Cerebellar cortex (tissue), 1 donor: ENCODE measurements at regions not wholly inside any gene's neighbourhood (a gene's known extent, or its start where the extent isn't known, plus 50 kb on each side); places are given as distances from the start of the nearest gene placed in this dataset.
A peak's percentile ranks its signal among the peaks of the same experiment; 100 is the strongest.

Experiments
- DNase-seq: peaks from one replicate; pipeline ENCODE4 v3.0.0-alpha.2; 2015; ENCODE audit warnings: low spot score

DNA sequence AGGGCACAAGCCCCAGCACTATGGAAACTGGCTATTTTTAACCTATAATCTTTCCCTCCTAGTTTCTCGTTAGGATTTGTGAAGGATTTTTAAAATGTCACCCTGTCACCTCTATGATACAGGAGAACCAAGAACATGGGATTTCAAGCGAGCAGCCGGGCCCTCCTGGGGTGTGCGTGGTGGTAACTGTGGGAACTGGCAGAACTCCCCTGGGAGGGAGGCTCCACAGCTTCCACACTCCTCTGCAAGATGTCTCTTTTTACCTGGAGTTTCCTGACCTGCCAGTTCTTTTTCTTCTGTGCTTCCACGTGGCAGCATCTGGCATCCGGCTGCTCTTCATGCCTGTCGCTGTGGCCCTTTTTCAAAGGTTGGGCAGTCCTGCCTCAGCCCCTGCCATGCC, 386.3 kb upstream of the MYT1L start:
- DNase-seq, result no peak

DNA sequence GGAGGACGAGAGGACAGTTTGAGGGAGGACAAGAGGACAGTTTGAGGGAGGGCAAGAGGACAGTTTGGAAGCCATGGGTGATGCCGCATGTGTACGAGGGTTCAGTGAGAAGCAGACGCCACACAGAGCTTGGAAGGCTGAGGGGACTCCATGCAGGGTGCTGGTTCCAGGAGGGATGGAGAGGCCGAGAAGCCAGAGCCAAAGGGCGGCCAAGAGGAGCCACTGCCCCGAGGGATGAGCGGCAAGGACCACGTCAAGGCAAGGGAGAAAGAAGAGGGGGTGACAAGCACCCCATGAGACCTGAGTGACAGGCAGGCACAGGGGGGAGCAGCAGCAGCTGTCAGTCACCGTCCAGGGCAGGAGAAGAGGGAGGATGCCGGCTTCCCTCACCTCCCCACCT, 385.7 kb upstream of the MYT1L start:
- DNase-seq, result no peak

DNA sequence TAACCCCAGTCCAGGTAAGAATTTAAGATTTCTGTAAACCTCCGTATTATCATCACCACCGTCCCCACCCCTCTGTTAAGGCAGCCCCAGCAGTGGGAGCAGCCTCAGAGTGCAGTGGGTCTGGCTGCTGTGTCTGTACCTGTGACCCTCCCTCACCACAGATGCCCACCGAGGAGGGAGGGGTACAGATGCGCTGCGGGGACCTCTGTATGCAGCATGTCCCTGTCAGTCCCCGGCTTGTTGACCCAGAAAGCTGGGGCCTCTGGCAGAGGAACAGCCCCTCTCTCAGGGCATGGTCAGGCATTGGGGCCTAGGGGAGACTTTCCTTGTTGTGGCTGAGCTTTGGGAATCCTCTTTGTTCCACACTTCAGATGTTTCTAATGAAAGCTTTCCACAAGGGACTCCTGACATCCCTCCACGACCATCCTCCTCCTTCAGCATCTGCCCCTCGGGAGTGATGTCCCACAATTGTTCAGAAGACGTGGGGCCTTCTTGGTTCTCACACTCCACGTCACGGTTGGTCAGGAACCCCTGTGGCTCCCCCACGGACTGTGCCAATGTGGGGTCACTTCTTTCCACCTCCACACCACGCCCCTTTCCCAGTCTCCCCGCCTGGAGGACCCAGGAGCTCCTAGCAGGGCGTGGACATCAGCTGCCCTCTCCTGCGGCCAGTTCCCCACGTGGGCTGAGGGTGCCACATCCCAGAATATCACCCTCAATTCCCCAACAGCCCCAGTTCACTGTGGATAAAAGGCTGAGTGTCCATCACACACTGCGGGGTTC, 384.2 kb upstream of the MYT1L start:
- no peak for DNase-seq

DNA sequence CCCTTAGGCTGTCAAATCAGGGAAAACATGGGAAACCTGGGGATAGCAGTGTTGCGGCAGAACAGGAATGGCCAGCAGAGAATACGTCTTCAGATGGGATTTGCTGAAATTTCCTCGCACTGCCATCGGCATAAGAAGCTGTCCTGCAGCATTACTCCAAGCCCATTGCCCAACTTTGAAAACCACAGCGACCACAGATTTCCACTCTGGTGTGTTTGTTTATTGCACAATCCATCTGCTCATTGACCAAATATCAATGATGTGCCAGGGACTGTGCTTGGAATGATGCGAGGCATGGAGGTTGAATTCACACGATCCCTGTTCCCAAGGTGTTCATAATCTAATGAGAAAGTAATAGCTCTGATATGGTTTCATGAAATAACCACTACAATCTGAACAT, 383.3 kb upstream of the MYT1L start:
- DNase-seq, result no peak

DNA sequence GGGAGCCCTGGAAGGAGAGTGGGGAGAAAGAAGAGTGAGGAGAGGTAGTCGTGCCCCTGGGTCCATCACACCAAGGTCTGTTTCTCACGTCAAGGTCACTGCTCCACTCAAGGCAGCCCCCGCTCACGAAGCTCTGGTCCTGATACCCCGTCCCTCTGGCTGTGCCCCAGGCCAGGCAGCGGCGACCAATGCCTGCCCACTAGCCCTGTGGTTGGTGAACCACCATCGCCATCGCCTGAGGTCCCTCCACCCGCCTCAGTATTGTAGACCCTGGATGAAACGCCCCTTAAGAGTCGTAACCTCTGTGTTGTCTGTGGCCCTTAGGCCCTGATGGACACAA, 378.3 kb upstream of the MYT1L start:
- DNase-seq, result no peak

DNA sequence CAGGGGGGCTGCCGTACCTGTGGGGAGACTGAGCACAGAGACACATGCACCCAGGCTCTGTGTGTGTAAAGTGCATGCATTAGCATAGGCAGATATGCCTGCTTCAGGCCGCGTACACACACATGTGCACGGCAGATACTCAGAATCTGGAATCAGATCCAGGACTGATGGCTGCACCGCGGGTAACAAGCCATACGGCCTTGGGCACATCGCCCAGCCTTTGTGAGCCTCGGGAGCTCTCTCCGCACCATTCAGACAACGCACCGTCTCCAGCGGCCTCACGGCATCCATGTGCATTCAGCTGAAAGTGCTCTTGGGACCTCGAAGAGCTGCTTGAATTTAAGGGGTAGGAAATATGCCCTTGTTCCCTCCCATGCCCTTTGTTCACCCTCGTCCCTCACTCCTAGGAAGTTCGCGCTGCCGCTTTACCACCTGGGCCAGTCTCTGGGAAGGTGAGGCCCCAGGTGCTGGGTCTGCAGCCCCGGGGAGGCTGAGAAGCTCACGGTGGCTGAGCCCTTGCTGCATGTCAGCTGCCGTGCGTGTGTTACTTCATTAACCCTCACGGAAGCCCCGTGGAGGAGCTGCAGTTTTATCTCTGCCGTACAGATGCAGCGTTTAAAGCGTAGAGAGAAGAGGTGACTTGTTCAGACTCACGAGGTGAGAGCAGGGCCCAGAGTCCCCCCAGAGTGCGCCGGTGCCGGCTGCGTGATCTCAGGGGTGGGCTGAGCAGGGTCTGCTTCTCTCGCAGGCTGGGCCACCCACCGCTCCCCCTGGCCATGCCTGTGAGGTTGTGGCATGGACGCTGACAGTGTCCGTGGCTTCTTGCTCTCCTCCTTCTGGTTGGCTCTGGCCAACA, 377.7 kb upstream of the MYT1L start:
- peak; percentile 50 for DNase-seq

DNA sequence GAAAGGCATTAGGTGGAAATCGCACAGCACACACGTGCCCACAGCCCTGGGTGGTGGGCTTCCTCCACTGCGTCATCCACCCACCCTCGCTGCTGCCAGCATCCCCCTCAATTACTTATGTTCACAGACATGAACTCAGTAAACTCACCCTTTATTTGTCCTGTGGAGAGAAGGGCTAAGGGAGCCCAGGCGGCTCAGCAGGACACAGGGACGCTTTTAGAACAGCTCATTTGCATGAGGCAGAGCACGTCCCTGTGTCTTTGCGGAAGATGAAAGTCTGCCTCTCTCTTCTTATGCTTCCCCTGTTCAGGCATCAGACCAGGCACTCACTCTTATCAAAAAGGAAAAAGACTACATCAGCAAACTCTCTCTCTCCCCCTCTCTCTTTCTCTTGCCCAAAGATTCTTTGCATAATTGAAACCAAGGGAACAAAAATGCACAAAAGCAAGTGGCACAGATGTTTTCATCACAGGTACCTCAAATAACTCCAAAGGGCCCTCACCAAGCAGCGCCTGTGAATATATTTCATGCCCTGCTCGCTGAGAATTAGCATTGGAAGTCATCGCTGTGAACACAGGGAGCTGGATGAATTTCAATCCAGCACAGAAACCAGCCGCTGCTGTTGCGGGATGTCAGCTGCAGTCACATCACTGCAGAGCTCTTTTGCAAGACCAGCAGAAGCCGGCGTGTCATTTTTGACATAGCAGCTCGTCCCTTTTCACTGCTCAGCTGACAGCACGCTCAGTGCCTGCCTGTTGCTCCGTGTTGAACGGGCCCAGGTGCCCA, 376.3 kb upstream of the MYT1L start:
- no peak for DNase-seq

DNA sequence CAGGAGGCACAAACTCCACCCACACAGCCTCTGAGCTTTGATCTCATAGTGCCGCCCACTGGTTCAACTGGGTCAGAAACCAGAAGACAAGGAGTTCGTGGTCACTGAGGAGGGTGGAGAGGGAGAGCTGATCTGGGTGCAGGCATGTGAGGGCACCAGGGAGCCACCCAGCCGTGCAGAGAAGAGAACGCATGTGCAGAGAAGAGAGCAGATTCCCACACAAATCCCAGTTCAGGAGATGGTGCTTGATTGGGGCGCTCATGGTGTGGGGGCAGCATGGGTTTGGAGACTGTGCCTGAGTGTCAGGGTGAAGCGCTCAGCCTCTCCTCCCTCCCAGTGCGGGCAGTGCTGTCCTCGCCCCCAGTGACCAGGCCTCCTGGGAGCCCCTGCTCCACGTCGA, 375.2 kb upstream of the MYT1L start:
- DNase-seq, result no peak

DNA sequence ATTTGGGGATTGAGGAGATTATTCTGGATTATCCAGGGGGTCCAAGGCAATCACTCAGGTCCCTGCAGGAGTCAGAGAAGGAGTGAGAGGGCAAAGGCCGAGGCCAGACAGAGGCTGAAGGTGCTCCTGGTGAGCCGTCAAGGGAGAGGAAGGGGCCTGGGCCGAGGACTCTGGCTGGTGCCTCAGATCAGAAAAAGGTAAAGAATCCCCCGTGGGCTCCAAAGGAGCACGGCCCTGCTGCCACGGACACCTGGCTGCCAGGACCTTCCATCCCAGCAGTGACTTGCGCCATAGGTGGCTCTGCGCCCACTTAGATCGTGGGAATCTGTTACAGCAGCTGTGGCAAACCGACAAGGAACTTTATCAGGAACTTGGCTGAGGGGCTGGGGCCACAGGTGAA, 374.8 kb upstream of the MYT1L start:
- no peak for DNase-seq

DNA sequence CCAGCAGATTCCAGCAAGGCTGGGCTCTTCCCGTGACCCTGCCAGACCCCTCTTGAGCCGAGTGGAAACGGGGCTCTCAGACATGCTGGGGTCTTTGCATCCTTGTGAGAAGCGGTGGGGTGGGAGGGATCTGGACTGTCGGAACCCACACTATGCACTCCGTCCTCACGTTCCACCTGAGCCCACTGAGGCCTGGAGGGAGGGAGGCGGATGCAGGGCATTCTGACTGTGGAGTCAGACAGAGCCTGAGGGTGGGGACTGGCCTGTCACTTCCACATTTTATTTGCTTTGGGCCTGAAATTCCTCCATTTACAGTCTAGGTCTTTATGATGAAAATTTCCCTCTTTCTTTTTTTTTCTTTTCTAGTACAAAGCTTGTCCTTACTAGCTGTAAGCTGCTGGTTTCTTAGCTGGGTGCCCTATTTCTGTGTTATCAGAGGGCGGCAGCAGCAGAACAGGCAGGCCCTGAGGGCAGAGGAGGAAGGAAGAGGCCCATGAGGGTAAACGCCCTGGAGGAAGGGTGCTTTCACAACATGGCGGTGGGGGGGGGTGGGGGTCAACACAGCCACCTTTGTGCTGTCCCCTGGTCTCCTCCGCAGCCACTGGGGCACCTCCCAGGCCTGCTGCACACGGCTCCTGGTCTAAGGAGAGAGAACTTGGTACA, 373.5 kb upstream of the MYT1L start:
- DNase-seq, result no peak

DNA sequence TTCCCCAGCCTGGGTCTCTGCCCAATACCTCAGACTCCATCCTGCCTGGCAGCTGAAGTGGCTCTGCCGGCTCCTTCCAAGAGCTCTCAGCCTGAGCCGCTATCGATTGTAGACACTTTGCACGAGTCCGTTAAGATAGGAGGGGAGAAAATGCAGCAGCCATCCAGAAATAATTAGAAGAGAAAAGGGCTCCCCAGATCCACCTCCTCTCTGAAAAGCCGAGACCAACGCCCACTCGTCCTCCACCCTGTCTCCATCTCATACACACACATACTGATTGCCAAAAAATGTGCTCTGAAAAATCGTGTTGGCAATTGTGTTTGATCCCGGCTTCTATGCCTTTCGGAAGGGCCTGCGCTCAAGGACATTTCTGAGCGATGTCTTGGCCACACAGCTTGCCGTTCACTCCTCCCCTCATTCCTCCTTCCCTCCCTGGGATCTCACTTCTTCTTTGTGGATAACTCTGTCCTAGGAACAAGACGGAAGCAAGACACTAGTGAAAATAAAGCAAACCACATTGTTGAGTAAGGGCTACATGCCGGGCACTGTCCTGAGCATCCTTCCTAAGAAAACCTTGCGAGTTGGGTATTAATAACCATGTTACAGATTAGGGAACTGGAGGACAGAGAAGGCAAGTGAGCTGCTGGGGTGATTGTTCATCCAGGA, 372.8 kb upstream of the MYT1L start:
- DNase-seq, result no peak

DNA sequence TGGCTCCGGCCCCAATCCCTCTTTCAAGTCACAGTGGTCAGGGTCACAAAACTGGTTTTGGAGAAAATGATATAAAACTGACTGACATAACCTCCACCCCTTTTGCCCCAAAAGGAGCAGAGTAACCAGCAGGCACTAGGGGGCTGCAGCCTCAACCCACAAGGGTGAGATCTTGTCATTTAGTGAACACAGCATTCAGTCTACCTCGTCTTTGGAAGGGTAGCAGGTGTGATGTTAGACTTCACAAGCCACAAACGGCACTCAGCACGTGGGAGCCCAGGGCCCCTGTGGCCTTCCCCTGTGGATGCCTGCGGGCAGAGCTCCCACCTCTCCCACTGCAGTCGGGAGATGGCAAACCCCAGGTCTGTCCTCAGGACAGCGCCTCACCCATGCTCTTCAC, 372.1 kb upstream of the MYT1L start:
- DNase-seq, result no peak

DNA sequence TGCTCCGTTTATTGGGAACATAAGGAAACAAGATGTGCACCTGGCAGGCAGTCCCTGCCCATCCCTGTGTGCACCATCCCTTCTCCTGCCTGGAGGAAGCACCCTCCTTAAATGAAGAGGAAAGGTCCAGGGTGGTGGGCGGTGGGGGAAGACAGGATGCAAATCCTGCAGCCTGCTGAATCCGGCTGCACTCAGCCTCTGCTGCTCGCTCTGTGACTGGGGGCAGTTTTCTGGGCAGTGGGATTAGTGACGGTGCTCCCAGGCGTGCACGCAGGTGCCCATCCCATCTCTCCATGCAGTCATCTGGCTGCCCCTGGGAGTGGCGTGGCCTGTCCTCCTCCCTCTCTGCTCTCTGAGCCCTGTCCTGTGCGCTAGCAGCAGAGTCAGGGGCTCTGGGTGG, 371.3 kb upstream of the MYT1L start:
- DNase-seq, result no peak

DNA sequence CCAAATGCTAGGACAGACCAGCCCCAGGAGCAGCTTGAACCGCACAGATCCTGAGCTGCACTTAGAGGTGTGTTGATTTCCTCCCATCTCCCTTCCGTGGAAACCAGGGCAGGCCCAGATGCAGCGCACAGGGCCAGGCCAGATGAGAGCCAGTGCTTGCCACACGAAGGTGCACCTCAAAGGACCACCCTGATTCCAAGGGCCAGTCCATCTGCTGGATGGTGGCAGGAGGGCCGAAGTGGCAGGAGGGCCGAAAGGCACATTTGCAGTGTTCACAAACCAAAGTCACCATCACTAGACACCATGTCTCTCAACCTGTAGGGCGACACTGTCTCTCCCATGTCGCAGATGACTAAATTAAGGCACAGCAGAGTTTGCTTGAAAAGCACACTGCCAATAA, 370.7 kb upstream of the MYT1L start:
- DNase-seq, result no peak

DNA sequence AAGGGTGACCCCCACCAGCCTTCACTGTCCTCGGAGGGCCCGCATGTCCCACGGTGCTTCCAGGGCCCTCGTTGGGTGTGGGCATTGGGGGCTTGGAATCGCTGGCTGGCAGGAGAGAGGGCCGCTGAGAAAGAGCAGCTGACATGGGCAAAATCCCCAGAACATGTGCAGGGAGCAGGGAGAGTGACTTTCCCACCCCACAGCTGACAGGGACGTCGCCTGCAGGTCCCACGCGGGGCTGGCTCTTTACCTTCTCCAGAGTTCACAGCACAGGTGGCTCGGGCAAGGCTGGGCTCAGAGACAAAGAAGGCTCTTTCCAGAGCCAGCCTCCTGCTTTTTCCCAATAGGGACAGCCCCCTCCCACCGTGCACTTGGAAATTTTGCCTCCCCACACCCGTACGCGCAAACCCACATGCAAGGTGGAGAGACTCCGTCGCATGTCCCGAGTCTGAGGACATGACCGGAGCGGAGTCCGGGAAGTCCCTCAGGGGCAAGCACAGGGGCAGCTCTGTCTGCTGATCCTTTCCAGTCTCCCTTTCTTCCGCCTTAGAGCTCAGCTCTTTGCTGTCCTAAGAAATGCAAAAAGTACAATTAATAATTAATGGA, 370.2 kb upstream of the MYT1L start:
- no peak for DNase-seq

DNA sequence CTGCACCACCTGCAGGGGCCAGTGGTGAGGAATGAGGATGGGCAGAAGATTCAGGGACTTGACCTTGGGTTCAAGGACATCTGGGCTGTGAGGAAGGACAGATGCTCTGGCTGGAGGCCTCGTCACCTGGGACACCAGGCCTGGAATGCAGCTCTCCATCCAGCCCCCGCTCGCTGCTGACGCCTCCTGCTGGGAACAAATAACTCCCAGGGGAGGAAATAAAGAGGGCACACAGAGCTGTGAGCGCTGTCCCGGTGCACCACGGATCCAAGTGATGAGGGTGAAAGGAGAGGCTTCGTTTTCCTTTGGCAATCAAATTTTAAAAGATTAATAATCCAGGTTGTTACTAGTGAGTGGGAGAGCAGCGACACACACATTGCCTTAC, 368.0 kb upstream of the MYT1L start:
- DNase-seq, result no peak

DNA sequence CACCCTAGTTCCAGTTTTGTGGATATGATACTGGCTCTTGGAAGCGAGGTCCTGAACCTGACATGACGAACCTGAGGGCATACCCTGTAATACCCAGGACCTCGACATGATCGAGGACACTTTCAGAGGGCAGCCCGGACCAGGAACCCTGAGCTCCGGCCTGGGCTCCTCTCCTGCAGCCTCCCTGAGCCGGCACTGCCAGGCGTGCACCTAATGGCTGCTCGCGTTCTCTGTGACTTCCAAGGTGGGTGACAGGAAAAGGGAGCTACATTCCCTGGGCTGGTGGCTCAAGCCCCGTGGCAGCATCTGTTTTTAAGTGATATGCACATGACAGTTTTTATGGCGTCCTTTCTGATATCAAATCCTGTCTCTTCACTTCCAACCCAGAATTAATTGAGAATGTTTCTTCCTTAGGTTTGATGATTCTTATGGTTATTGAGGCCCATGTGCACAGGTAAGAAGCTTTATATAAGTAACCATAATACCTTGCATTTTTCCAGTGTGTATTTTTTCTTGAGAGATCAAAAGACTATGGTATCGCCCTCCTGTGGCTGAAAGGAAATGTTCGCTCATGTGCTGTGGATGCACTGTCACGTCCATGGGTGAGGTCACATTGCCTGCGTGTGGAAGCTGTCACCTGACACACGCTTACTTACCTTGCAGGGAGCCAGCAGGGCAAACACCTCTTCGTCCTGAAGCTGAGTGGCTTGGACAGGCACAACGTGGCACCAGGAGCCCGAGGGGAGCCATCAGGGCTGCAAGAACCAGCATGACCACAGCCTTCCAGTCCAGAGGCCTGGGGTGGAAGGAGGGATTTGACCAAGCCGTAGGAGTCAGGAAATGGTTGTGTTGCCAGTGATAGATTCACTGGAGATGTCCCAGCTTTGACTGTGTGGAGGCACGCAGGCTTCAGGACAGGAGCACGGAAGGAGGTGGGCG, 367.4 kb upstream of the MYT1L start:
- DNase-seq, result peak; percentile 13

DNA sequence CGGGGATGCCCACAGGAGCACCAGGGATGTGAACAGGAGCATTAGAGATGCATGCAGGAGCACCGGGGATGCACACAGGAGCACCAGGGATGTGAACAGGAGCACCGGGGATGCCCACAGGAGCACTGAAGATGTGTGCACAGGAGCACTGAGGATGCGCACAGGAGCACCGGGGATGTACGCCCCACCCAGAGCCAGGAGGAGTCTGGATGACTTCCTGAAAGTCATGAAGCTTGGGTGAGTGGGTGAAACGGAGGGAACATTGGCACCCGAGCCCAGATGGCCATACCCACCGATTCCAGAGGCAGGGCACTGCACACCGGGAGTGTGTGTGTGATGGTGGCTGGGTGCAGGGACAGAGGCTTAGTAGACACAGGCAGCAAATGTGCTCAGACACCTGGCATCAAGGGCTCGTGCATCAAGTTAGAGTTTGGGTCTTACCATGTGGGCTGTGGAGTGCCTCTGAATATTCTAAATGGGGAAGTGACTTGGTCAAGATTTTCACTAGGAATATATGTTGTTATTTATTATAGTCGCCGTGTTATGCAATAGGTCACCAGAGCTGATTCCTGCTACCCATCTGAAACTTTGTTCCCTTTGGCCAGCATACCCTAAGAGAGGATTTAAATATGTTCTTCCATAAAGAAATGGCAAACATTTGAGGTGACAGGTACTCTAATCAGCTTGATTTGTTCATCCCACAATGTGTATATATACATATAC, 365.8 kb upstream of the MYT1L start:
- no peak for DNase-seq

DNA sequence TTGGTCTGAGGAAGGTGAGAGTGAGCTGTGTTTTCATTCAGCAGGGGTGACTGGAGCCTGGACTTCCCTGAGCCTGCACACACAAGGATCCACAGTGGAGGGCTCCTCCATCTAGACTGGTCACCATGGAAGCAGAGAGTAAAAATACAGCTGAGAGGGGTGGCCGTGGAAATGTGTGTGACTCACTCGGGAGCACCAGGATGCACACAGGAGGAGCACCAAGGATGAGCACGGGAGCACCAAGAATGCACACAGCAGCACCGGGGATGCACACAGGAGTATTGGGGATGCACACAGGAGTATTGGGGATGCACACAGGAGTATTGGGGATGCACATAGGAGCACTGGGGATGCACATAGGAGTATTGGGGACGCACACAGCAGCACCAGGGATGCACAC, 365.2 kb upstream of the MYT1L start:
- no peak for DNase-seq

DNA sequence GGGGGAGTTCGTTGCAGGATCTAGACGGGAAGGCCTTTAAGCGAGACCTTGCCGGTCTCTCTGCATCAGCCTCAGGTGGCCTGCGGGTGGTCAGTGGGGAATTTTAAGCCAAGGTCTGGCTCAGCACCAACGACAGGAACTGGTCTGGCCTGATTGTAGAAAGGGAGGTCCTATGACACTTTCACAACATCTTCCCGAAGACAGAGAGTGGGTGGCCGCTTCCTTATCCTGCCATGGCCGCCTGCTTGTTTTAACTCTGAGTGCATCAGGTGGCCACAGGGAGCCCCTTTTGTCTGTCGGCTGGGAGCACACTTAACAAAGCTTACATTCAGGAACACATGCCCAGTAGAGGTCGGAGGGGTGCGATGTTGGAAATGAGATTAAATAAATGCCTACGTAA, 363.7 kb upstream of the MYT1L start:
- DNase-seq, result no peak
